ENCODE measurements at regions not wholly inside any gene's neighbourhood (a gene's known extent, or its start where the extent isn't known, plus 50 kb on each side); places are given as distances from the start of the nearest gene placed in this dataset.

- no peaks in the 10 kb centered on the region for H3K36me3 Mint-ChIP-seq (ENCODE audit: low read depth)
Observed at GRCh38 chr6:147855803-147856482, 347.5 kb downstream of the SAMD5 start.

GRCh38 chr6:147856687-147857086 lies 348.2 kb downstream of the SAMD5 start:
- H3K27ac Mint-ChIP-seq = no peak overlapping the region
- no peaks in the 10 kb centered on the region for H3K4me1 Mint-ChIP-seq
- DNase-seq (no peak), ATAC-seq (no peak)
- no peaks in the 10 kb centered on the region for H3K27me3 Mint-ChIP-seq
- no peaks in the 10 kb centered on the region for H3K36me3 Mint-ChIP-seq (ENCODE audit: low read depth)
- no peak overlapping the region for H3K4me3 Mint-ChIP-seq
- no peaks in the 10 kb centered on the region for H3K9me3 ChIP-seq (ENCODE audit: control insufficient read depth, low read length, poor library complexity, severe bottlenecking)

More at GRCh38 chr6:147855803-147856482, 347.5 kb downstream of the SAMD5 start:
- H3K4me3 Mint-ChIP-seq = no peak overlapping the region
- DNase-seq = no peak
- no peak for ATAC-seq
- no peaks in the 10 kb centered on the region for H3K9me3 ChIP-seq (ENCODE audit: control insufficient read depth, low read length, poor library complexity, severe bottlenecking)
- no peaks in the 10 kb centered on the region for H3K4me1 Mint-ChIP-seq
- no peak overlapping the region for H3K27ac Mint-ChIP-seq
- H3K27me3 Mint-ChIP-seq = no peaks in the 10 kb centered on the region

- no peak for ATAC-seq
- DNase-seq = no peak
- Mint-ChIP-seq H3K27me3 (no peaks in the 10 kb centered on the region), H3K27ac (no peak overlapping the region), H3K4me1 (no peaks in the 10 kb centered on the region), H3K4me3 (no peak overlapping the region), H3K36me3 (ENCODE audit: low read depth) (no peaks in the 10 kb centered on the region)
- no peaks in the 10 kb centered on the region for H3K9me3 ChIP-seq (ENCODE audit: control insufficient read depth, low read length, poor library complexity, severe bottlenecking)
Observed at GRCh38 chr6:147858421-147858820, 349.9 kb downstream of the SAMD5 start.

- Mint-ChIP-seq H3K27ac (no peak overlapping the region), H3K4me1 (no peaks in the 10 kb centered on the region), H3K4me3 (no peak overlapping the region), H3K27me3 (no peaks in the 10 kb centered on the region), H3K36me3 (ENCODE audit: low read depth) (no peaks in the 10 kb centered on the region)
- no peak for ATAC-seq
- H3K9me3 ChIP-seq (ENCODE audit: control insufficient read depth, low read length, poor library complexity, severe bottlenecking) = no peaks in the 10 kb centered on the region
- DNase-seq = no peak
Observed at GRCh38 chr6:147859071-147859470, 350.6 kb downstream of the SAMD5 start.

DNA sequence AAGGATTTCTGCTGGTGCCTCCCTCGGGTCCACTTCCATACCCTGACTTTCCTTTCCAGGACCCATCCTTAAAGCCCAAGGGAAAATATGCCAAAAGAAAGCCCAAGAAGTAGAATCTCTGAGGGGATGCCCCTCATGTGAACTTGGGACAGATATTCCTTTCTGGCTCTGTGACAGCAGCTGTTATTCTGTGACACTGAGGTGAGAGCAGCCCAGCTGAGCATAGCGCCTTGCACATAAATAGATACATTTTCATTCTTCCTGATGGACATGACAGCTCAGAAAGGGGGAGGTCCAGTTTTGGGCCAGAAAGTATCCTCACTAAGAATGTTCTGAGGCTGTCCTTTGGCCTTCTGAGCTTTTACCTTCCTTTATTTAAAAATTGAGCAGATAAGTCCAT lies 353.2 kb downstream of the SAMD5 start:
- Mint-ChIP-seq H3K27ac (no peak overlapping the region), H3K4me1 (no peaks in the 10 kb centered on the region), H3K4me3 (no peak overlapping the region), H3K27me3 (no peaks in the 10 kb centered on the region), H3K36me3 (ENCODE audit: low read depth) (no peaks in the 10 kb centered on the region)
- no peaks in the 10 kb centered on the region for H3K9me3 ChIP-seq (ENCODE audit: control insufficient read depth, low read length, poor library complexity, severe bottlenecking)
- DNase-seq = no peak
- ATAC-seq = no peak

DNA sequence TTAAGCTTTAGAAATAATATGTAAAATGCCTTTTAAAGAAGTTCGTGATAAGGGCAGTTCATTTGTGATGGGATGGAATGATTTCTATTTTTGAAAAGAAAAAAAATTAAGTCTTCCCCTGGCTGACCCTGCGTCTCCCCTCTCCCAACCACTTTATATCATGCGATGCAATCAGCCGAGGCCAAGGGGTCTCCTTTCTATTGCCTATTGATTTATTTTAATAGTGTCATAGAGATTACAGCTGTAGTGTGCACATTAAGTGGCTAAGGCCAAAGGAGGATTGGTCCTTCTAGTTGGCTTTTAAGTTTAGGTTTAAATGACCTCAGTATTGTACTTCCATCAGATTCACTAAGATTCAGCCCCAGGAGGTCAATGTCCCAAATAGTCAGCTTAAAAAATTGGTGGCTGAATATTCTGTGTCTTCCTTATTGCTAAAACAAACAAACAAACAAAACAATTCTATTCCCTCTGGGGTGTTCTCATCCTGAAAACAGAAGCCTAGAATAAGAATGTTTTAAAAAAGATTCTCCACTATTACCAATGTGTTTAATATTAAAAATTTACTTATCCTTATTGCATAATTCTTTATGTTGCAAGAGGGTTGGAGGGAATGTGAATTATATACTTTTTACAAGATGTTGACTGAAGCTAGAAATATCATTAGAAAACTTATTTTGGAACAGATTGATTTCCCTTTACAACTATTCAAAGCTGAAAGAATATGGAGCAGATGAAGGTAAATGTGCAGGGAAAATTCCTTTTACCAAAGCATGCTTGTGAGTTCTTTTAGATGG lies 359.1 kb downstream of the SAMD5 start:
- Mint-ChIP-seq H3K36me3 (ENCODE audit: low read depth) (no peaks in the 10 kb centered on the region), H3K27ac (no peak overlapping the region), H3K4me3 (no peak overlapping the region), H3K4me1 (no peaks in the 10 kb centered on the region), H3K27me3 (peaks cover 5% of the 10 kb centered on the region)
- DNase-seq = no peak
- no peaks in the 10 kb centered on the region for H3K9me3 ChIP-seq (ENCODE audit: control insufficient read depth, low read length, poor library complexity, severe bottlenecking)
- no peak for ATAC-seq

DNA sequence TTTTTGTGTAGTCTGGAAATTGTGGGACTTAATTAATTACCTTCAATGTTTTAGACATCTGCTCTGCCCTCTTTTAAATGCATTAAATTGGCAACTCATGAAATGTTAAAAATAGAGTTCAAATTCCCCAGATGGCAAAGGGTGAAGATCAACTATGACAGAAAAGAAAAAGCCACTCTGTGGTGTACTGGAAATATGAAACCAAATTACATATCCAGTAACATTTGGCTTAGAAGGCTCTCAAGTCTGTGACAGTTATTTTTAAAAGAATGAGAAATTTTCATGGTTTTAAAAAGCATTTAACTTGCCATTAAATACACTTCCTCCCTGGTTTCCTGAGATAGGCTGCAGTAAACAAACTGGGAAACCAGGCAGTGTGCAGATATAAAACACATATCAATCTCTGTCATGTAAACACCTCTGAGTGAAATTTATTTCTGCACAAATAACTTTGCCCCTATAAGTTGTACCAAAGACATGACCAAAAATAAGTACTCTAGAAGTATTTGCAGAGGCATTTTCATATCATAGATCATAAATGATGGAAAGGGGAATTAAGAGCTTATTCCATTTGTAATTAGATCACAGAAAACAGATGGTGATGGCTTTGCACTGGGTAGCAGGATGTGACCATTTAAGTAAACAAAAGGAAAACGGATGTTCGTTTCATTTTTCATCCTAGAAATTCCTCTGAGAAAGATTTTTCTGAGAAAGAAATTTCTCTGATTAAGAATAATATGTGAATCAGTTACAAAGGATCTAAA lies 360.1 kb downstream of the SAMD5 start:
- no peak for ATAC-seq
- H3K4me3 Mint-ChIP-seq = no peak overlapping the region
- no peaks in the 10 kb centered on the region for H3K36me3 Mint-ChIP-seq (ENCODE audit: low read depth)
- H3K9me3 ChIP-seq (ENCODE audit: control insufficient read depth, low read length, poor library complexity, severe bottlenecking) = no peaks in the 10 kb centered on the region
- H3K27me3 Mint-ChIP-seq = peaks cover 5% of the 10 kb centered on the region
- DNase-seq = no peak
- no peaks in the 10 kb centered on the region for H3K4me1 Mint-ChIP-seq
- H3K27ac Mint-ChIP-seq = no peak overlapping the region

GRCh38 chr6:147869201-147869600 lies 360.7 kb downstream of the SAMD5 start:
- H3K9me3 ChIP-seq (ENCODE audit: control insufficient read depth, low read length, poor library complexity, severe bottlenecking) = no peaks in the 10 kb centered on the region
- peaks cover 5% of the 10 kb centered on the region for H3K27me3 Mint-ChIP-seq
- ATAC-seq (no peak), DNase-seq (no peak)
- no peaks in the 10 kb centered on the region for H3K36me3 Mint-ChIP-seq (ENCODE audit: low read depth)
- H3K4me3 Mint-ChIP-seq = no peak overlapping the region
- no peak overlapping the region for H3K27ac Mint-ChIP-seq
- no peaks in the 10 kb centered on the region for H3K4me1 Mint-ChIP-seq

GRCh38 chr6:147869869-147870268 lies 361.4 kb downstream of the SAMD5 start:
- ATAC-seq (no peak), DNase-seq (no peak)
- peaks cover 5% of the 10 kb centered on the region for H3K27me3 Mint-ChIP-seq
- H3K36me3 Mint-ChIP-seq (ENCODE audit: low read depth) = no peaks in the 10 kb centered on the region
- H3K27ac Mint-ChIP-seq = no peak overlapping the region
- H3K4me3 Mint-ChIP-seq = no peak overlapping the region
- no peaks in the 10 kb centered on the region for H3K9me3 ChIP-seq (ENCODE audit: control insufficient read depth, low read length, poor library complexity, severe bottlenecking)
- no peaks in the 10 kb centered on the region for H3K4me1 Mint-ChIP-seq

DNA sequence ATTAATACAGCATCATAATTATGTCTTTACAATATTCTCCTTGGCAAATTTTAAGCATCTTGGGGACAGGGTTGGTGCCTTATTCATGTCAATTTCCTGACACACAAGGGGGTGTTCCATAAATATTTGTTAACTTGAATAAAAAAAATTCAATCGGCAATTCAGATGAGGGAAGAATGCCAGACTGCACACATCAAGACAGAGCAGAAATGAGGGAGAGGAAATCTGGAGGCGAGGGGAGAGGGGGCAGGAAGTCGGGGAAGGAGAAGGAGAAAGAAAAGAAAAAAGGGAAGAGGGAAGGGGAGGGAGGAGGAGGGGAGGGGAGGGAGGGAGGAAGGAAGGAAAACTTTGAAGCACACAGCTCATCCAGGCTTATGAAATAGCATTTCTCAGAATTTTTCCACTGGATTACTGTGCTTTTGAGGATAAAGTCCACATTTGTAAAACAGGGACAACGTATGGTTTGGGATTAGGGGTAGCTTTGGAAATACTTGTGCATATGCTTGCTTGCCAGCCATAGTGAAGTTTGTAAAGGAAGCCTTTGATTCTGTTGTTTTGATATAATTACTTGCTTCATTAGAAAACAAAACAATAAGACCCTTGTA lies 362.1 kb downstream of the SAMD5 start:
- Mint-ChIP-seq H3K36me3 (ENCODE audit: low read depth) (no peaks in the 10 kb centered on the region), H3K27ac (no peak overlapping the region), H3K4me1 (no peaks in the 10 kb centered on the region), H3K4me3 (no peak overlapping the region), H3K27me3 (peaks cover 5% of the 10 kb centered on the region)
- no peaks in the 10 kb centered on the region for H3K9me3 ChIP-seq (ENCODE audit: control insufficient read depth, low read length, poor library complexity, severe bottlenecking)
- no peak for DNase-seq
- no peak for ATAC-seq

- Mint-ChIP-seq H3K27me3 (peaks cover 5% of the 10 kb centered on the region), H3K4me3 (no peak overlapping the region), H3K4me1 (no peaks in the 10 kb centered on the region)
Observed at GRCh38 chr6:147872002-147872401, 363.5 kb downstream of the SAMD5 start.

GRCh38 chr6:147873816-147874215 lies 365.3 kb downstream of the SAMD5 start:
- DNase-seq = no peak
- ATAC-seq = no peak
- H3K4me1 Mint-ChIP-seq = no peaks in the 10 kb centered on the region
- no peak overlapping the region for H3K27ac Mint-ChIP-seq
- no peaks in the 10 kb centered on the region for H3K9me3 ChIP-seq (ENCODE audit: control insufficient read depth, low read length, poor library complexity, severe bottlenecking)
- no peaks in the 10 kb centered on the region for H3K27me3 Mint-ChIP-seq
- no peak overlapping the region for H3K4me3 Mint-ChIP-seq
- H3K36me3 Mint-ChIP-seq (ENCODE audit: low read depth) = no peaks in the 10 kb centered on the region

More at GRCh38 chr6:147872002-147872401, 363.5 kb downstream of the SAMD5 start:
- DNase-seq (no peak), ATAC-seq (no peak)
- no peaks in the 10 kb centered on the region for H3K36me3 Mint-ChIP-seq (ENCODE audit: low read depth)
- no peak overlapping the region for H3K27ac Mint-ChIP-seq
- no peaks in the 10 kb centered on the region for H3K9me3 ChIP-seq (ENCODE audit: control insufficient read depth, low read length, poor library complexity, severe bottlenecking)

GRCh38 chr6:147874322-147874721 lies 365.8 kb downstream of the SAMD5 start:
- no peaks in the 10 kb centered on the region for H3K36me3 Mint-ChIP-seq (ENCODE audit: low read depth)
- no peaks in the 10 kb centered on the region for H3K4me1 Mint-ChIP-seq
- H3K27ac Mint-ChIP-seq = no peak overlapping the region
- no peak overlapping the region for H3K4me3 Mint-ChIP-seq
- H3K27me3 Mint-ChIP-seq = no peaks in the 10 kb centered on the region
- H3K9me3 ChIP-seq (ENCODE audit: control insufficient read depth, low read length, poor library complexity, severe bottlenecking) = no peaks in the 10 kb centered on the region
- ATAC-seq = no peak
- DNase-seq = no peak
